ENCODE measurements at regions not wholly inside any gene's neighbourhood (a gene's known extent, or its start where the extent isn't known, plus 50 kb on each side); places are given as distances from the start of the nearest gene placed in this dataset.
"Not testable (repeated sequence)": the region's sequence is repeated elsewhere in the genome, so short reads cannot be mapped to it uniquely, and the experiment has no call there.

- Histone ChIP-seq H3K9me2 (ENCODE audit: insufficient read depth, low read length) (no peaks in the 10 kb centered on the region), H4K20me1 (ENCODE audit: insufficient read depth) (no peaks in the 10 kb centered on the region), H2AFZ (ENCODE audit: low read depth, low read length) (no peak overlapping the region), H3K79me2 (replicated peaks; ENCODE audit: insufficient read depth, low read length) (no peaks in the 10 kb centered on the region), H3K4me3 (ENCODE audit: low read length) (no peak overlapping the region), H3K9me3 (ENCODE audit: low read length) (no peaks in the 10 kb centered on the region), H3F3A (ENCODE audit: insufficient read depth, low read length, poor library complexity, severe bottlenecking) (no peaks in the 10 kb centered on the region), H3K27ac (ENCODE audit: low read length) (no peak overlapping the region), H3K9ac (ENCODE audit: low read length) (no peak overlapping the region), H3K27me3 (ENCODE audit: insufficient read depth, low read depth, low read length) (no peaks in the 10 kb centered on the region), H3K4me2 (ENCODE audit: low read length) (no peak overlapping the region), H3K36me3 (ENCODE audit: insufficient read depth, low read length) (no peaks in the 10 kb centered on the region)
- TF ChIP-seq SMC3 (conservative IDR thresholded peaks at IDR 0.05; ENCODE audit: poor library complexity) (no peak), TAF1 (IDR thresholded peaks at IDR 0.05; ENCODE audit: low read depth) (no peak), EP300 (conservative IDR thresholded peaks at IDR 0.05; ENCODE audit: poor library complexity, severe bottlenecking) (no peak), EZH2 (IDR thresholded peaks at IDR 0.05; ENCODE audit: borderline replicate concordance, insufficient read depth, low read length, poor library complexity, severe bottlenecking) (no peak), MXI1 (conservative IDR thresholded peaks at IDR 0.05; ENCODE audit: poor library complexity, severe bottlenecking) (no peak), POLR2AphosphoS5 (IDR thresholded peaks at IDR 0.05) (no peak), RAD21 (conservative IDR thresholded peaks at IDR 0.05) (no peak), CTCF (IDR thresholded peaks at IDR 0.05; ENCODE audit: poor library complexity, severe bottlenecking) (no peak)
- TF ChIP-seq, protein P1, sequence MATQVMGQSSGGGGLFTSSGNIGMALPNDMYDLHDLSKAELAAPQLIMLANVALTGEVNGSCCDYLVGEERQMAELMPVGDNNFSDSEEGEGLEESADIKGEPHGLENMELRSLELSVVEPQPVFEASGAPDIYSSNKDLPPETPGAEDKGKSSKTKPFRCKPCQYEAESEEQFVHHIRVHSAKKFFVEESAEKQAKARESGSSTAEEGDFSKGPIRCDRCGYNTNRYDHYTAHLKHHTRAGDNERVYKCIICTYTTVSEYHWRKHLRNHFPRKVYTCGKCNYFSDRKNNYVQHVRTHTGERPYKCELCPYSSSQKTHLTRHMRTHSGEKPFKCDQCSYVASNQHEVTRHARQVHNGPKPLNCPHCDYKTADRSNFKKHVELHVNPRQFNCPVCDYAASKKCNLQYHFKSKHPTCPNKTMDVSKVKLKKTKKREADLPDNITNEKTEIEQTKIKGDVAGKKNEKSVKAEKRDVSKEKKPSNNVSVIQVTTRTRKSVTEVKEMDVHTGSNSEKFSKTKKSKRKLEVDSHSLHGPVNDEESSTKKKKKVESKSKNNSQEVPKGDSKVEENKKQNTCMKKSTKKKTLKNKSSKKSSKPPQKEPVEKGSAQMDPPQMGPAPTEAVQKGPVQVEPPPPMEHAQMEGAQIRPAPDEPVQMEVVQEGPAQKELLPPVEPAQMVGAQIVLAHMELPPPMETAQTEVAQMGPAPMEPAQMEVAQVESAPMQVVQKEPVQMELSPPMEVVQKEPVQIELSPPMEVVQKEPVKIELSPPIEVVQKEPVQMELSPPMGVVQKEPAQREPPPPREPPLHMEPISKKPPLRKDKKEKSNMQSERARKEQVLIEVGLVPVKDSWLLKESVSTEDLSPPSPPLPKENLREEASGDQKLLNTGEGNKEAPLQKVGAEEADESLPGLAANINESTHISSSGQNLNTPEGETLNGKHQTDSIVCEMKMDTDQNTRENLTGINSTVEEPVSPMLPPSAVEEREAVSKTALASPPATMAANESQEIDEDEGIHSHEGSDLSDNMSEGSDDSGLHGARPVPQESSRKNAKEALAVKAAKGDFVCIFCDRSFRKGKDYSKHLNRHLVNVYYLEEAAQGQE (IDR thresholded peaks at IDR 0.05; ENCODE audit: borderline replicate concordance), result no peak
Measured at GRCh38 chr3:110436209-110436608, 635.4 kb upstream of the NECTIN3 start.

GRCh38 chr3:110440066-110440653 lies 631.5 kb upstream of the NECTIN3 start:
- not testable (repeated sequence) for H2AFZ ChIP-seq (ENCODE audit: low read depth, low read length); H3K27me3 ChIP-seq (ENCODE audit: insufficient read depth, low read depth, low read length); H3K4me3 ChIP-seq (ENCODE audit: low read length); H3K9me2 ChIP-seq (ENCODE audit: insufficient read depth, low read length); H3F3A ChIP-seq (ENCODE audit: insufficient read depth, low read length, poor library complexity, severe bottlenecking); H4K20me1 ChIP-seq (ENCODE audit: insufficient read depth); H3K79me2 ChIP-seq (replicated peaks; ENCODE audit: insufficient read depth, low read length); H3K27ac ChIP-seq (ENCODE audit: low read length); H3K36me3 ChIP-seq (ENCODE audit: insufficient read depth, low read length); H3K9ac ChIP-seq (ENCODE audit: low read length); H3K9me3 ChIP-seq (ENCODE audit: low read length); H3K4me2 ChIP-seq (ENCODE audit: low read length)

DNA sequence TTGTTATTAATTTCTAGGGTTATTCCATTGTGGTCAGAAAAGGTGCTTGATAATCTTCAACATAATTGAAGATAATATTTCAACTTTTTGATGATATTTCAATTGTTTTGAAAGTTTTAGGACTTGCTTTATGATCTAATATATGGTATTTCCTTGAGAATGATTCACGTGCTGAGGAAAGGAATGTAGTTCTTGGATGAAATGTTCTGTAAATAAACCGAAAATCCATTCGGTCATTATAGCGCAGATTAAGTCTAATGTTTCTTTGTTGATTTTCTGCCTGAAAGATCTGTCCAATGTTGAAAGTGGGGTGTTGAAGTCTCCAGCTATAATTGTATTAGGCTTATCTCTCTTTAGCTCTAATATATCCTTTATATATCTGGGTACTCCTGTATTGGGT lies 617.5 kb upstream of the NECTIN3 start:
- no peak overlapping the region for H3K9ac ChIP-seq (ENCODE audit: low read length)
- no peaks in the 10 kb centered on the region for H3K9me2 ChIP-seq (ENCODE audit: insufficient read depth, low read length)
- no peaks in the 10 kb centered on the region for H3K9me3 ChIP-seq (ENCODE audit: low read length)
- H3K4me3 ChIP-seq (ENCODE audit: low read length), result no peak overlapping the region
- no peaks in the 10 kb centered on the region for H4K20me1 ChIP-seq (ENCODE audit: insufficient read depth)
- H3K36me3 ChIP-seq (ENCODE audit: insufficient read depth, low read length), result no peaks in the 10 kb centered on the region
- H3K27ac ChIP-seq (ENCODE audit: low read length), result no peak overlapping the region
- no peak overlapping the region for H2AFZ ChIP-seq (ENCODE audit: low read depth, low read length)
- H3K4me2 ChIP-seq (ENCODE audit: low read length), result no peak overlapping the region
- H3K27me3 ChIP-seq (ENCODE audit: insufficient read depth, low read depth, low read length), result no peaks in the 10 kb centered on the region
- H3F3A ChIP-seq (ENCODE audit: insufficient read depth, low read length, poor library complexity, severe bottlenecking), result no peaks in the 10 kb centered on the region
- no peaks in the 10 kb centered on the region for H3K79me2 ChIP-seq (replicated peaks; ENCODE audit: insufficient read depth, low read length)
- no peak for TF ChIP-seq EZH2 (IDR thresholded peaks at IDR 0.05; ENCODE audit: borderline replicate concordance, insufficient read depth, low read length, poor library complexity, severe bottlenecking)
- no peak for TF ChIP-seq TAF1 (IDR thresholded peaks at IDR 0.05; ENCODE audit: low read depth)
- TF ChIP-seq CTCF (IDR thresholded peaks at IDR 0.05; ENCODE audit: poor library complexity, severe bottlenecking), result no peak
- TF ChIP-seq MXI1 (conservative IDR thresholded peaks at IDR 0.05; ENCODE audit: poor library complexity, severe bottlenecking), result no peak
- TF ChIP-seq POLR2AphosphoS5 (IDR thresholded peaks at IDR 0.05), result no peak
- TF ChIP-seq, protein P1 (IDR thresholded peaks at IDR 0.05; ENCODE audit: borderline replicate concordance), result no peak
- no peak for TF ChIP-seq SMC3 (conservative IDR thresholded peaks at IDR 0.05; ENCODE audit: poor library complexity)
- TF ChIP-seq EP300 (conservative IDR thresholded peaks at IDR 0.05; ENCODE audit: poor library complexity, severe bottlenecking), result no peak
- TF ChIP-seq RAD21 (conservative IDR thresholded peaks at IDR 0.05), result no peak
